Natural killer cell (primary cell): ENCODE measurements at regions not wholly inside any gene's neighbourhood (a gene's known extent, or its start where the extent isn't known, plus 50 kb on each side); places are given as distances from the start of the nearest gene placed in this dataset.

Experiments used
- ATAC-seq, 3 donors: fragments of 150-1000 bp in 2 of 3; fragments of 200-7000 bp in 1 of 3; cut with Tn5 transposase; 1 replicate in 1 of 3; 2 replicates in 2 of 3; pipeline ENCODE4 v1.10.0; 2021; ENCODE audit warnings: mild to moderate bottlenecking in 2 of 3, moderate library complexity in 2 of 3
- DNase-seq, 2 donors: peaks; one replicate each; pipeline versions ENCODE4 v3.0.0 to v3.0.0-alpha.2; 2013 to 2021; ENCODE audit warnings: mixed read lengths in 1 of 2
- H3K27ac ChIP-seq: one replicate; pipeline ENCODE4 v1.5.1; 2013; ENCODE audit warnings: mild to moderate bottlenecking, low read length
- H3K27me3 ChIP-seq: one replicate; pipeline ENCODE4 v1.6.1; 2013; ENCODE audit warnings: low read length; ENCODE audit not compliant: control insufficient read depth, insufficient read depth
- H3K36me3 ChIP-seq: one replicate; pipeline ENCODE4 v1.6.1; 2013; ENCODE audit warnings: low read length; ENCODE audit not compliant: control insufficient read depth, insufficient read depth
- H3K4me1 ChIP-seq: one replicate; pipeline ENCODE4 v1.6.1; 2013; ENCODE audit warnings: low read length; ENCODE audit not compliant: control insufficient read depth, insufficient read depth
- H3K4me3 ChIP-seq: one replicate; pipeline ENCODE4 v1.5.1; 2013; ENCODE audit warnings: low read length
- H3K9me3 ChIP-seq: one replicate; pipeline ENCODE4 v1.6.1; 2013; ENCODE audit warnings: low read length; ENCODE audit not compliant: control insufficient read depth, insufficient read depth
- H3K27ac Mint-ChIP-seq, 2 donors: one replicate each; pipeline ENCODE4 v1.8.0; 2022; ENCODE audit warnings: mild to moderate bottlenecking in 2 of 2, mixed read lengths in 2 of 2, moderate library complexity in 1 of 2
- H3K27me3 Mint-ChIP-seq, 2 donors: one replicate each; pipeline ENCODE4 v1.8.0; 2022; ENCODE audit warnings: low read depth in 2 of 2, mixed read lengths in 2 of 2
- H3K36me3 Mint-ChIP-seq: one replicate; pipeline ENCODE4 v1.8.0; 2022; ENCODE audit warnings: mixed read lengths
- H3K4me1 Mint-ChIP-seq, 2 donors: one replicate each; pipeline ENCODE4 v1.8.0; 2022; ENCODE audit warnings: mixed read lengths in 2 of 2
- H3K4me3 Mint-ChIP-seq: one replicate; pipeline ENCODE4 v1.8.0; 2022; ENCODE audit warnings: mild to moderate bottlenecking, moderate library complexity, mixed read lengths
- H3K9me3 Mint-ChIP-seq, 2 donors: one replicate each; pipeline ENCODE4 v1.8.0; 2022; ENCODE audit warnings: mixed read lengths in 2 of 2
- CTCF ChIP-seq: fragments of 200-600 bp; IDR thresholded peaks from one replicate; pipeline ENCODE4 v1.8.0; 2022; ENCODE audit warnings: antibody characterized with exemption
- WGBS: methylation state at CpG from one replicate; pipeline ENCODE4 v1.1.7; 2013; ENCODE audit warnings: missing lambda C conversion rate; ENCODE audit not compliant: insufficient coverage; 5-methylcytosine and 5-hydroxymethylcytosine counted together
- intact Hi-C: fragments of 100-400 bp; cut with micrococcal nuclease; formaldehyde crosslinking; loops from one replicate; pipeline ENCODE4 v1.14.2; 2022

GRCh38 chr12:124172636-124173035 is 122.3 kb upstream of the RFLNA start:
- no peak overlapping the region for H3K4me3 Mint-ChIP-seq
- Histone ChIP-seq H3K9me3 (no peaks in the 10 kb centered on the region), H3K36me3 (no peaks in the 10 kb centered on the region), H3K27me3 (no peaks in the 10 kb centered on the region), H3K4me3 (no peak overlapping the region), H3K4me1 (no peaks in the 10 kb centered on the region), H3K27ac (no peak overlapping the region)
- 65% methylated on average over 5 of the region's 6 CpGs for WGBS
- H3K27me3 Mint-ChIP-seq, result peaks cover 6 to 43% of the 10 kb centered on the region in 2 donors
- no peaks in the 10 kb centered on the region for H3K36me3 Mint-ChIP-seq
- intact Hi-C loops, result no loop called here
- H3K9me3 Mint-ChIP-seq, result no peaks in the 10 kb centered on the region
- H3K27ac Mint-ChIP-seq, result no peak overlapping the region
- DNase-seq (no peak), ATAC-seq (no peak)
- TF ChIP-seq CTCF, result no peak
- no peaks in the 10 kb centered on the region for H3K4me1 Mint-ChIP-seq

GRCh38 chr12:124173692-124174091 is 121.2 kb upstream of the RFLNA start:
- TF ChIP-seq CTCF, result no peak
- H3K4me3 ChIP-seq, result no peak overlapping the region
- H3K4me1 Mint-ChIP-seq, result no peaks in the 10 kb centered on the region

GRCh38 chr12:124174451-124175348 is 120.2 kb upstream of the RFLNA start:
- DNase-seq (no peak), ATAC-seq (no peak)
- no peaks in the 10 kb centered on the region for H3K27me3 ChIP-seq
- intact Hi-C loops, result no loop called here
- no peaks in the 10 kb centered on the region for H3K36me3 Mint-ChIP-seq
- H3K27ac ChIP-seq, result no peak overlapping the region
- peaks cover 6 to 51% of the 10 kb centered on the region in 2 donors for H3K27me3 Mint-ChIP-seq
- WGBS, result 82% methylated on average over 17 of the region's 17 CpGs
- no peaks in the 10 kb centered on the region for H3K9me3 ChIP-seq
- no peaks in the 10 kb centered on the region for H3K4me1 Mint-ChIP-seq
- no peaks in the 10 kb centered on the region for H3K9me3 Mint-ChIP-seq
- H3K4me1 ChIP-seq, result no peaks in the 10 kb centered on the region
- TF ChIP-seq CTCF, result no peak
- H3K4me3 Mint-ChIP-seq, result no peak overlapping the region
- no peak overlapping the region for H3K4me3 ChIP-seq
- H3K27ac Mint-ChIP-seq, result no peak overlapping the region
- no peaks in the 10 kb centered on the region for H3K36me3 ChIP-seq

More at GRCh38 chr12:124173692-124174091, 121.2 kb upstream of the RFLNA start:
- Histone ChIP-seq H3K27me3 (no peaks in the 10 kb centered on the region), H3K9me3 (no peaks in the 10 kb centered on the region), H3K36me3 (no peaks in the 10 kb centered on the region), H3K27ac (no peak overlapping the region), H3K4me1 (no peaks in the 10 kb centered on the region)
- H3K27ac Mint-ChIP-seq, result no peak overlapping the region
- H3K27me3 Mint-ChIP-seq, result peaks cover 6 to 50% of the 10 kb centered on the region in 2 donors
- WGBS, result 88% methylated on average over 7 of the region's 7 CpGs
- H3K36me3 Mint-ChIP-seq, result no peaks in the 10 kb centered on the region
- ATAC-seq (no peak), DNase-seq (no peak)
- no peak overlapping the region for H3K4me3 Mint-ChIP-seq
- intact Hi-C loops, result no loop called here
- H3K9me3 Mint-ChIP-seq, result no peaks in the 10 kb centered on the region
